ENCODE measurements at regions not wholly inside any gene's neighbourhood (a gene's known extent, or its start where the extent isn't known, plus 50 kb on each side); places are given as distances from the start of the nearest gene placed in this dataset.

GRCh38 chr20:61169874-61170273, 82.2 kb upstream of the CDH4 start:
- in situ Hi-C loops (cut with HindIII; ENCODE audit: low sequenced_read_pairs): no loop called here
- DNase-seq (ENCODE audit: low spot score): no peak

- in situ Hi-C loops (cut with HindIII; ENCODE audit: low sequenced_read_pairs): no loop called here
- no peak for DNase-seq (ENCODE audit: low spot score)
Measured at GRCh38 chr20:61170496-61171320, 81.4 kb upstream of the CDH4 start.

- DNase-seq (ENCODE audit: low spot score): no peak
- in situ Hi-C loops (cut with HindIII; ENCODE audit: low sequenced_read_pairs): no loop called here
Measured at GRCh38 chr20:61173267-61173666, 78.8 kb upstream of the CDH4 start.

- in situ Hi-C loops (cut with HindIII; ENCODE audit: low sequenced_read_pairs): no loop called here
- no peak for DNase-seq (ENCODE audit: low spot score)
Measured at GRCh38 chr20:61173961-61174725, 77.9 kb upstream of the CDH4 start.

GRCh38 chr20:61176874-61177273, 75.2 kb upstream of the CDH4 start:
- in situ Hi-C loops (cut with HindIII; ENCODE audit: low sequenced_read_pairs): no loop called here
- DNase-seq (ENCODE audit: low spot score): no peak

- DNase-seq (ENCODE audit: low spot score): no peak
- in situ Hi-C loops (cut with HindIII; ENCODE audit: low sequenced_read_pairs): no loop called here
Measured at GRCh38 chr20:61178551-61179071, 73.5 kb upstream of the CDH4 start.

GRCh38 chr20:61184194-61184593, 67.9 kb upstream of the CDH4 start:
- no peak for DNase-seq (ENCODE audit: low spot score)
- in situ Hi-C loops (cut with HindIII; ENCODE audit: low sequenced_read_pairs): no loop called here

GRCh38 chr20:61185181-61185580, 66.9 kb upstream of the CDH4 start:
- no peak for DNase-seq (ENCODE audit: low spot score)
- in situ Hi-C loops (cut with HindIII; ENCODE audit: low sequenced_read_pairs): no loop called here

- in situ Hi-C loops (cut with HindIII; ENCODE audit: low sequenced_read_pairs): no loop called here
- DNase-seq (ENCODE audit: low spot score): peak; percentile 35
Measured at GRCh38 chr20:61185841-61186601, 66.0 kb upstream of the CDH4 start.

GRCh38 chr20:61186771-61187472, 65.1 kb upstream of the CDH4 start:
- DNase-seq (ENCODE audit: low spot score): no peak
- in situ Hi-C loops (cut with HindIII; ENCODE audit: low sequenced_read_pairs): no loop called here

GRCh38 chr20:61189534-61189933, 62.5 kb upstream of the CDH4 start:
- DNase-seq (ENCODE audit: low spot score): no peak
- in situ Hi-C loops (cut with HindIII; ENCODE audit: low sequenced_read_pairs): no loop called here

GRCh38 chr20:61191096-61191495, 61.0 kb upstream of the CDH4 start:
- in situ Hi-C loops (cut with HindIII; ENCODE audit: low sequenced_read_pairs): no loop called here
- DNase-seq (ENCODE audit: low spot score): no peak

GRCh38 chr20:61192337-61192950, 59.6 kb upstream of the CDH4 start:
- no peak for DNase-seq (ENCODE audit: low spot score)
- in situ Hi-C loops (cut with HindIII; ENCODE audit: low sequenced_read_pairs): no loop called here

- in situ Hi-C loops (cut with HindIII; ENCODE audit: low sequenced_read_pairs): no loop called here
- no peak for DNase-seq (ENCODE audit: low spot score)
Measured at GRCh38 chr20:61193164-61193563, 58.9 kb upstream of the CDH4 start.
